Neural cell (in vitro differentiated cells): ENCODE measurements at regions not wholly inside any gene's neighbourhood (a gene's known extent, or its start where the extent isn't known, plus 50 kb on each side); places are given as distances from the start of the nearest gene placed in this dataset.

ENCODE experiments used
- H2AFZ ChIP-seq: fragments of 200-600, 300-800 bp; sonication (generic), shearing (Covaris generic); 2 replicates; pipeline ENCODE4 v1.6.0; 2014; ENCODE audit warnings: low read depth, mild to moderate bottlenecking, antibody characterized with exemption, low read length, moderate library complexity
- H3F3A ChIP-seq: fragments of 200-600 bp; shearing (Covaris generic); 2 replicates; pipeline ENCODE4 v1.6.1; 2016; ENCODE audit warnings: mild to moderate bottlenecking, moderate library complexity, mixed read lengths, antibody characterized with exemption, low read length; ENCODE audit not compliant: insufficient read depth, poor library complexity, severe bottlenecking
- H3K27ac ChIP-seq: fragments of 200-600, 300-800 bp; sonication (generic), shearing (Covaris generic); 2 replicates; pipeline ENCODE4 v1.5.1; 2014; ENCODE audit warnings: mild to moderate bottlenecking, low read length, moderate library complexity
- H3K27me3 ChIP-seq: fragments of 300-800, 200-600 bp; sonication (generic), shearing (Covaris generic); 2 replicates; pipeline ENCODE4 v1.6.0; 2014; ENCODE audit warnings: mild to moderate bottlenecking, low read depth, low read length, moderate library complexity; ENCODE audit not compliant: insufficient read depth
- H3K36me3 ChIP-seq: fragments of 300-800, 200-600 bp; sonication (generic), shearing (Covaris generic); 2 replicates; pipeline ENCODE4 v1.5.1; 2014; ENCODE audit warnings: mild to moderate bottlenecking, antibody characterized with exemption, low read length, moderate library complexity; ENCODE audit not compliant: insufficient read depth
- H3K4me2 ChIP-seq: fragments of 300-800, 200-600 bp; sonication (generic), shearing (Covaris generic); 2 replicates; pipeline ENCODE4 v1.6.0; 2014; ENCODE audit warnings: mild to moderate bottlenecking, low read length
- H3K4me3 ChIP-seq: fragments of 300-800, 200-600 bp; sonication (generic), shearing (Covaris generic); 2 replicates; pipeline ENCODE4 v1.5.1; 2014; ENCODE audit warnings: mild to moderate bottlenecking, low read length, moderate library complexity
- H3K79me2 ChIP-seq: fragments of 200-600 bp; shearing (Covaris generic); replicated peaks from 2 replicates; pipeline ENCODE4 v1.6.0; 2014; ENCODE audit warnings: mild to moderate bottlenecking, low read length, moderate library complexity; ENCODE audit not compliant: insufficient read depth
- H3K9ac ChIP-seq: fragments of 300-800, 200-600 bp; sonication (generic), shearing (Covaris generic); 2 replicates; pipeline ENCODE4 v1.6.1; 2016; ENCODE audit warnings: mild to moderate bottlenecking, low read length, mixed read lengths
- H3K9me2 ChIP-seq: fragments of 200-600 bp; shearing (Covaris generic); 2 replicates; pipeline ENCODE4 v1.6.1; 2016; ENCODE audit warnings: mild to moderate bottlenecking, low read length, mixed read lengths; ENCODE audit not compliant: insufficient read depth
- H3K9me3 ChIP-seq: fragments of 200-600, 300-800 bp; sonication (generic), shearing (Covaris generic); 2 replicates; pipeline ENCODE4 v1.6.1; 2016; ENCODE audit warnings: mild to moderate bottlenecking, mixed run types, low read length, moderate library complexity, mixed read lengths
- H4K20me1 ChIP-seq: fragments of 200-600 bp; shearing (Covaris generic); 2 replicates; pipeline ENCODE4 v1.6.1; 2016; ENCODE audit warnings: mild to moderate bottlenecking, mixed run types; ENCODE audit not compliant: insufficient read depth
- CTCF ChIP-seq: fragments of 450-650 bp; IDR thresholded peaks from 2 replicates; pipeline ENCODE4 v1.5.1; 2014; ENCODE audit warnings: antibody characterized with exemption, mild to moderate bottlenecking, moderate library complexity; ENCODE audit not compliant: poor library complexity, severe bottlenecking
- EP300 ChIP-seq: fragments of 450-650 bp; conservative IDR thresholded peaks from 2 replicates; pipeline ENCODE4 v1.6.1; 2014; ENCODE audit warnings: antibody characterized with exemption, mild to moderate bottlenecking, moderate library complexity; ENCODE audit not compliant: poor library complexity, severe bottlenecking
- EZH2 ChIP-seq: fragments of 200-600, 300-800 bp; shearing (Covaris generic), sonication (generic); IDR thresholded peaks from 2 replicates; pipeline ENCODE4 v1.6.1; 2014; ENCODE audit warnings: antibody characterized with exemption, low read length, borderline replicate concordance, mild to moderate bottlenecking; ENCODE audit not compliant: insufficient read depth, poor library complexity, severe bottlenecking
- MXI1 ChIP-seq: fragments of 450-650 bp; conservative IDR thresholded peaks from 2 replicates; pipeline ENCODE4 v1.6.1; 2014; ENCODE audit warnings: antibody characterized with exemption, mild to moderate bottlenecking; ENCODE audit not compliant: poor library complexity, severe bottlenecking
- POLR2AphosphoS5 ChIP-seq: IDR thresholded peaks from 2 replicates; pipeline ENCODE4 v1.6.1; 2012
- RAD21 ChIP-seq: fragments of 450-650 bp; conservative IDR thresholded peaks from 2 replicates; pipeline ENCODE4 v1.6.1; 2014; ENCODE audit warnings: antibody characterized with exemption, mild to moderate bottlenecking, moderate library complexity
- REST ChIP-seq: IDR thresholded peaks from 2 replicates; pipeline ENCODE4 v1.6.1; 2012; ENCODE audit warnings: borderline replicate concordance
- SMC3 ChIP-seq: fragments of 450-650 bp; conservative IDR thresholded peaks from 2 replicates; pipeline ENCODE4 v1.6.1; 2014; ENCODE audit warnings: antibody characterized with exemption, mild to moderate bottlenecking, moderate library complexity; ENCODE audit not compliant: poor library complexity
- TAF1 ChIP-seq: IDR thresholded peaks from 2 replicates; pipeline ENCODE4 v1.6.1; 2012; ENCODE audit warnings: low read depth

- no peak overlapping the region for H2AFZ ChIP-seq
- no peaks in the 10 kb centered on the region for H3K9me3 ChIP-seq
- H3F3A ChIP-seq, result no peaks in the 10 kb centered on the region
- no peaks in the 10 kb centered on the region for H3K79me2 ChIP-seq
- H3K36me3 ChIP-seq, result no peaks in the 10 kb centered on the region
- H3K4me2 ChIP-seq, result no peak overlapping the region
- TF ChIP-seq MXI1 (no peak), RAD21 (no peak), TAF1 (no peak), REST (no peak)
- no peak overlapping the region for H3K9ac ChIP-seq
- no peaks in the 10 kb centered on the region for H3K27me3 ChIP-seq
- H3K4me3 ChIP-seq, result no peak overlapping the region
- H4K20me1 ChIP-seq, result no peaks in the 10 kb centered on the region
- H3K27ac ChIP-seq, result no peak overlapping the region
- no peaks in the 10 kb centered on the region for H3K9me2 ChIP-seq
Measured at GRCh38 chr1:87706203-87706602, 377.5 kb downstream of the LMO4 start.

- H2AFZ ChIP-seq, result no peak overlapping the region
- no peak overlapping the region for H3K4me2 ChIP-seq
Measured at GRCh38 chr1:87706779-87707228, 378.1 kb downstream of the LMO4 start.

More at GRCh38 chr1:87706779-87707228, 378.1 kb downstream of the LMO4 start:
- Histone ChIP-seq H3K79me2 (no peaks in the 10 kb centered on the region), H3K9me3 (no peaks in the 10 kb centered on the region), H3K9ac (no peak overlapping the region), H3F3A (no peaks in the 10 kb centered on the region), H3K27ac (no peak overlapping the region), H3K36me3 (no peaks in the 10 kb centered on the region), H3K4me3 (no peak overlapping the region), H4K20me1 (no peaks in the 10 kb centered on the region), H3K27me3 (no peaks in the 10 kb centered on the region), H3K9me2 (no peaks in the 10 kb centered on the region)
- TF ChIP-seq POLR2AphosphoS5 (no peak), CTCF (no peak), REST (no peak), RAD21 (no peak), SMC3 (no peak), EZH2 (no peak), MXI1 (no peak), TAF1 (no peak), EP300 (no peak)
